K562 (cell line): ENCODE measurements at regions not wholly inside any gene's neighbourhood (a gene's known extent, or its start where the extent isn't known, plus 50 kb on each side); places are given as distances from the start of the nearest gene placed in this dataset.

Experiments
- ATAC-seq: fragments of 200-7000 bp; cut with Tn5 transposase; 3 replicates; pipeline ENCODE4 v1.9.1; 2020; ENCODE audit warnings: moderate library complexity
- BruUV-seq: library from RNA; stranded (reverse); fragments of 400-500 nt; replicated peaks from 2 replicates; lab custom pipeline; 2021; lab: Mats Ljungman, UMichigan
- CTCF ChIA-PET: fragments of 300-600 bp; formaldehyde crosslinking; extraction: SDS; loops from one replicate; lab custom pipeline; 2021; ENCODE audit warnings: low intra/inter-chr PET ratio; lab: Yijun Ruan, JAX
- POLR2A ChIA-PET: fragments of 300-600, 350-650 bp; sonication (Branson Sonifier 250); formaldehyde crosslinking; extraction: SDS; loops from one replicate; lab custom pipeline; 2021; ENCODE audit warnings: antibody characterized with exemption, inconsistent platforms; lab: Yijun Ruan, JAX
- DNase-seq, 4 experiments: peaks; one replicate each; pipeline versions ENCODE4 v3.0.0 to v3.0.0-alpha.2; 2011 to 2018; ENCODE audit warnings: low spot score in 3 of 4, mixed read lengths in 3 of 4; ENCODE audit errors: extremely low read depth in 1 of 4
- FAIRE-seq: peaks from 2 replicates; lab custom pipeline; 2011; peaks lifted over from hg19 to GRCh38; lab: Jason Lieb, UNC
- H2AFZ ChIP-seq: 2 replicates; pipeline ENCODE4 v1.6.0; 2011; ENCODE audit warnings: low read depth, low read length, control low read depth, inconsistent platforms
- H3K27ac ChIP-seq: fragments of 200-600 bp; 3 replicates; pipeline ENCODE4 v1.8.0; 2011; ENCODE audit warnings: low read depth, mild to moderate bottlenecking, control low read depth, inconsistent platforms, low read length, moderate library complexity, mixed read lengths; ENCODE audit errors: extremely low read depth
- H3K27me3 ChIP-seq, 2 experiments: fragments of 300-600 bp in 1 of 2; 2 replicates in 1 of 2; 3 replicates in 1 of 2; pipeline versions ENCODE4 v1.6.0 to v1.8.0; 2011; ENCODE audit warnings: inconsistent platforms in 2 of 2, low read length in 2 of 2, mild to moderate bottlenecking in 1 of 2, mixed read lengths in 1 of 2, moderate library complexity in 1 of 2; ENCODE audit not compliant: control insufficient read depth in 2 of 2, insufficient read depth in 2 of 2
- H3K36me3 ChIP-seq: fragments of 300-600 bp; 3 replicates; pipeline ENCODE4 v1.8.0; 2011; ENCODE audit warnings: mild to moderate bottlenecking, low read length, inconsistent platforms; ENCODE audit not compliant: control insufficient read depth, insufficient read depth
- H3K4me1 ChIP-seq, 2 experiments: fragments of 200-600 bp in 1 of 2; replicated peaks in 1 of 2; 2 replicates in 1 of 2; 3 replicates in 1 of 2; pipeline versions ENCODE4 v1.5.1 to v1.8.0; 2011; ENCODE audit warnings: inconsistent platforms in 2 of 2, low read length in 2 of 2, mild to moderate bottlenecking in 1 of 2, mixed read lengths in 1 of 2, moderate library complexity in 1 of 2; ENCODE audit not compliant: control insufficient read depth in 2 of 2, insufficient read depth in 2 of 2
- H3K4me2 ChIP-seq: 2 replicates; pipeline ENCODE4 v1.6.1; 2011; ENCODE audit warnings: low read length, control low read depth, inconsistent platforms, mixed read lengths; ENCODE audit not compliant: insufficient read depth
- H3K4me3 ChIP-seq: fragments of 200-600 bp; sonication (generic), shearing (Covaris generic); 2 replicates; pipeline ENCODE4 v1.5.1; 2016; ENCODE audit warnings: control low read depth, inconsistent platforms
- H3K79me2 ChIP-seq: fragments of 200-600 bp; 3 replicates; pipeline ENCODE4 v1.8.0; 2011; ENCODE audit warnings: low read length, inconsistent platforms; ENCODE audit not compliant: control insufficient read depth, insufficient read depth
- H3K9ac ChIP-seq, 2 experiments: 2 replicates each; pipeline versions ENCODE4 v1.6.0 to v1.6.1; 2011; ENCODE audit warnings: low read depth in 2 of 2, low read length in 2 of 2, control low read depth in 1 of 2, inconsistent platforms in 1 of 2, mild to moderate bottlenecking in 1 of 2, mixed read lengths in 1 of 2; ENCODE audit not compliant: insufficient read depth in 1 of 2
- H3K9me1 ChIP-seq: one replicate; pipeline ENCODE4 v1.6.0; 2011; ENCODE audit warnings: inconsistent platforms, mild to moderate bottlenecking, low read length, moderate library complexity; ENCODE audit not compliant: control insufficient read depth, insufficient read depth
- H3K9me3 ChIP-seq: replicated peaks from 2 replicates; pipeline ENCODE4 v1.5.1; 2011; ENCODE audit warnings: low read depth, low read length, inconsistent platforms; ENCODE audit not compliant: control insufficient read depth, insufficient read depth
- H4K20me1 ChIP-seq: replicated peaks from 2 replicates; pipeline ENCODE4 v1.6.1; 2011; ENCODE audit warnings: low read length, inconsistent platforms, mixed read lengths; ENCODE audit not compliant: control insufficient read depth, insufficient read depth
- HOMEZ ChIP-seq: fragments of 250-450 bp; sonication (Bioruptor Pico); IDR thresholded peaks from 2 replicates; pipeline ENCODE4 v1.4.0; 2020; ENCODE audit warnings: mild to moderate bottlenecking, moderate library complexity
- MLLT1 ChIP-seq, 2 experiments: fragments of 450-650 bp; IDR thresholded peaks; 2 replicates each; pipeline ENCODE4 v1.6.1; 2016
- RHOXF2B ChIP-seq: fragments of 250-450 bp; sonication (Bioruptor Pico); conservative IDR thresholded peaks from 2 replicates; pipeline ENCODE4 v1.5.1; 2021
- ZNF655 ChIP-seq: fragments of 250-450 bp; sonication (Bioruptor Pico); IDR thresholded peaks from 2 replicates; pipeline ENCODE4 v1.5.0; 2021
- WGBS: fragments of 100-300 bp; shearing (Covaris generic); methylation state at CpG from one replicate; pipeline ENCODE4 v1.1.6; 2016; ENCODE audit warnings: low coverage, mixed read lengths; ENCODE audit not compliant: insufficient coverage; ENCODE audit errors: missing lambda C conversion rate; 5-methylcytosine and 5-hydroxymethylcytosine counted together
- in situ Hi-C: fragments of 300-500 bp; cut with MboI; formaldehyde crosslinking; loops from 4 replicates; pipeline ENCODE4 v1.15.0; 2018; ENCODE audit warnings: inconsistent platforms, mixed read lengths
- intact Hi-C: fragments of 100-400 bp; cut with micrococcal nuclease; formaldehyde crosslinking; loops from 2 replicates; pipeline ENCODE4 v1.14.2; 2022

- no peak for TF ChIP-seq MLLT1 (IDR thresholded peaks at IDR 0.05)
Measured at GRCh38 chr2:3986063-3986462, 282.7 kb downstream of the DCDC2C start (continued).

- in situ Hi-C loops: no loop called here
- Histone ChIP-seq H3K9me3 (no peaks in the 10 kb centered on the region), H3K79me2 (no peaks in the 10 kb centered on the region), H3K36me3 (no peaks in the 10 kb centered on the region), H4K20me1 (no peaks in the 10 kb centered on the region), H3K9me1 (no peaks in the 10 kb centered on the region), H3K27ac (no peak overlapping the region), H3K4me1 (no peaks in the 10 kb centered on the region), H3K9ac (no peak overlapping the region), H3K27me3 (no peaks in the 10 kb centered on the region), H3K4me3 (no peak overlapping the region), H3K4me2 (no peak overlapping the region), H2AFZ (no peak overlapping the region)
- no TSS peak for BruUV-seq
- CTCF ChIA-PET: no interaction called here
- no peak for ATAC-seq
- under 1% methylated on average over 7 of the region's 7 CpGs for WGBS
- POLR2A ChIA-PET: no interaction called here
- no peak for FAIRE-seq
- TF ChIP-seq RHOXF2B: no peak
- TF ChIP-seq HOMEZ (CRISPR knock-in tag): no peak
- no peak for TF ChIP-seq ZNF655 (CRISPR knock-in tag)
- no peak for DNase-seq
- intact Hi-C loops: no loop called here
Measured at GRCh38 chr2:3986530-3987258, 283.3 kb downstream of the DCDC2C start.
